OCI-LY7 (cell line): ENCODE measurements at regions not wholly inside any gene's neighbourhood (a gene's known extent, or its start where the extent isn't known, plus 50 kb on each side); places are given as distances from the start of the nearest gene placed in this dataset.

ENCODE experiments used
- CTCF ChIP-seq: fragments of 200-600 bp; sonication (generic); conservative IDR thresholded peaks from 2 replicates; pipeline ENCODE4 v1.5.1; 2014; ENCODE audit warnings: mild to moderate bottlenecking, antibody characterized with exemption, low read length, moderate library complexity, mixed read lengths
- EZH2phosphoT487 ChIP-seq: fragments of 200-600 bp; sonication (generic); IDR thresholded peaks from 2 replicates; pipeline ENCODE4 v1.6.1; 2018; ENCODE audit warnings: low read depth, borderline replicate concordance, mild to moderate bottlenecking, mixed run types, antibody characterized with exemption, low read length, moderate library complexity, mixed read lengths

DNA sequence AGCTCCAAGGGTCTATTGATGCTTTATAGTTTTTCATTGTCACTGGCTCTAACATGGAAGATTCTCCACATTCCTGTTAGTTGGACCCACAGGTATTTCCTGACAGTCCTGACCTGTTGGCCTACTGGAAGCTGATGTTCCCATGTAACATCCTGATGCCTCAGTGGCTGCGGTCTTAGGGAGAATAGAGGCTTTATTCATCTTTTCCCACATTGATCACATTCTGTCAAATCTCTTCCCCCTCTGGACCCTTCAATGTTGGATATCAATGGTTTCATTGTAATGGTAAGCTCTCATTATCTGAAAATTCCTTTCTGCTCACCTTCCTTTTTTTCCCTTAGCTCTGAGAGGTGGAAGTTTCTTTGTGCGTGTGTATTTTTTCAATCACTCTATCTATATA is 280.9 kb upstream of the TBX3 start:
- no peak for TF ChIP-seq CTCF
- no peak for TF ChIP-seq EZH2phosphoT487
